ENCODE measurements at regions not wholly inside any gene's neighbourhood (a gene's known extent, or its start where the extent isn't known, plus 50 kb on each side); places are given as distances from the start of the nearest gene placed in this dataset.

GRCh38 chr2:118292991-118293390, 204.7 kb downstream of the INSIG2 start:
- DNase-seq (ENCODE audit: extremely low read depth, insufficient read length) = no peak
- Histone ChIP-seq H3K4me3 (replicated peaks; ENCODE audit: low read depth, low read length) (no peak overlapping the region), H3K36me3 (ENCODE audit: control insufficient read depth, insufficient read depth, low read length) (no peaks in the 10 kb centered on the region), H3K27me3 (replicated peaks; ENCODE audit: control insufficient read depth, insufficient read depth, low read length) (no peaks in the 10 kb centered on the region)
- no peak for TF ChIP-seq CTCF (IDR thresholded peaks at IDR 0.05; ENCODE audit: insufficient read depth, low read length, poor library complexity, severe bottlenecking)

- no peak for TF ChIP-seq CTCF (IDR thresholded peaks at IDR 0.05; ENCODE audit: insufficient read depth, low read length, poor library complexity, severe bottlenecking)
- no peak for DNase-seq (ENCODE audit: extremely low read depth, insufficient read length)
- no peaks in the 10 kb centered on the region for H3K36me3 ChIP-seq (ENCODE audit: control insufficient read depth, insufficient read depth, low read length)
- no peaks in the 10 kb centered on the region for H3K27me3 ChIP-seq (replicated peaks; ENCODE audit: control insufficient read depth, insufficient read depth, low read length)
- H3K4me3 ChIP-seq (replicated peaks; ENCODE audit: low read depth, low read length) = no peak overlapping the region
These were observed 203.1 kb downstream of the INSIG2 start for GRCh38 chr2:118291251-118291880.

- DNase-seq (ENCODE audit: extremely low read depth, insufficient read length) = no peak
- no peak overlapping the region for H3K4me3 ChIP-seq (replicated peaks; ENCODE audit: low read depth, low read length)
- no peak for TF ChIP-seq CTCF (IDR thresholded peaks at IDR 0.05; ENCODE audit: insufficient read depth, low read length, poor library complexity, severe bottlenecking)
- H3K27me3 ChIP-seq (replicated peaks; ENCODE audit: control insufficient read depth, insufficient read depth, low read length) = no peaks in the 10 kb centered on the region; the same call in 1 of the 2 replicates
- no peaks in the 10 kb centered on the region for H3K36me3 ChIP-seq (ENCODE audit: control insufficient read depth, insufficient read depth, low read length)
These were observed 202.4 kb downstream of the INSIG2 start for GRCh38 chr2:118290411-118291250.

- no peaks in the 10 kb centered on the region for H3K36me3 ChIP-seq (ENCODE audit: control insufficient read depth, insufficient read depth, low read length)
- no peak for TF ChIP-seq CTCF (IDR thresholded peaks at IDR 0.05; ENCODE audit: insufficient read depth, low read length, poor library complexity, severe bottlenecking)
- no peaks in the 10 kb centered on the region for H3K27me3 ChIP-seq (replicated peaks; ENCODE audit: control insufficient read depth, insufficient read depth, low read length)
- no peak for DNase-seq (ENCODE audit: extremely low read depth, insufficient read length)
- H3K4me3 ChIP-seq (replicated peaks; ENCODE audit: low read depth, low read length) = no peak overlapping the region
These were observed 190.7 kb downstream of the INSIG2 start for GRCh38 chr2:118279005-118279404.

GRCh38 chr2:118278046-118278445, 189.8 kb downstream of the INSIG2 start:
- no peaks in the 10 kb centered on the region for H3K36me3 ChIP-seq (ENCODE audit: control insufficient read depth, insufficient read depth, low read length)
- TF ChIP-seq CTCF (IDR thresholded peaks at IDR 0.05; ENCODE audit: insufficient read depth, low read length, poor library complexity, severe bottlenecking) = no peak
- no peak overlapping the region for H3K4me3 ChIP-seq (replicated peaks; ENCODE audit: low read depth, low read length)
- no peaks in the 10 kb centered on the region for H3K27me3 ChIP-seq (replicated peaks; ENCODE audit: control insufficient read depth, insufficient read depth, low read length)
- no peak for DNase-seq (ENCODE audit: extremely low read depth, insufficient read length)
